Stomach (tissue), 4 donors: ENCODE measurements at regions not wholly inside any gene's neighbourhood (a gene's known extent, or its start where the extent isn't known, plus 50 kb on each side); places are given as distances from the start of the nearest gene placed in this dataset.

Experiments
- EP300 ChIP-seq: sonication (generic); formaldehyde crosslinking; IDR thresholded peaks from one replicate; pipeline ENCODE4 v1.6.1; 2017; ENCODE audit warnings: antibody characterized with exemption
- POLR2A ChIP-seq, 4 donors: fragments of 450-650 bp; IDR thresholded peaks; one replicate each; pipeline ENCODE4 v1.6.1; 2016; ENCODE audit warnings: antibody characterized with exemption in 4 of 4, control low read depth in 2 of 4, mild to moderate bottlenecking in 1 of 4, moderate library complexity in 1 of 4
- POLR2AphosphoS5 ChIP-seq, 3 donors: sonication (generic); formaldehyde crosslinking; IDR thresholded peaks; one replicate each; pipeline ENCODE4 v1.6.1; 2016; ENCODE audit warnings: antibody characterized with exemption in 3 of 3
- TF ChIP-seq, protein P1 (sequence below), 7 experiments: fragments of 450-650 bp in 4 of 7; fragments of 200-600 bp in 3 of 7; sonication (generic) in 3 of 7; IDR thresholded peaks; one replicate each; pipeline ENCODE4 v1.5.1; 2016 to 2019; ENCODE audit warnings: antibody characterized with exemption in 7 of 7, control low read depth in 2 of 7, mild to moderate bottlenecking in 1 of 7

DNA sequence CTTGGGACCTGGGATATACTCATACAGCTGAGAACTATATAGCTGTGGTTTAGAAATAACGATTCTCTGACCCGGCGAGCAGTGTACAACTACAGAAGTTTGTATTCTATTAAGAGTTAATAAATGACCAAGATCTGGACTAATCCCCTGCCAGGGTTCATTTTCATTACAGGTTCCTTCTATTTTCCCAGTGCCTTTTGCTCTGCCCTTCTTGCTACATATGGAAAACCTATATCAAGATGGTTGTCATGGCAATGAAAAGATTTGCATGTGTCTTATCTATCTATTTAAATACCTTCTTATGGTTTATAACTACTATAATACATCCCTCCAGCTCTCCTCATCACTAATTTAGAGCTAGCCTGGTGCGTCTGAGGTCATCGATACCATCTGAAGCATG lies 965.2 kb downstream of the BCL11A start:
- TF ChIP-seq, protein P1, sequence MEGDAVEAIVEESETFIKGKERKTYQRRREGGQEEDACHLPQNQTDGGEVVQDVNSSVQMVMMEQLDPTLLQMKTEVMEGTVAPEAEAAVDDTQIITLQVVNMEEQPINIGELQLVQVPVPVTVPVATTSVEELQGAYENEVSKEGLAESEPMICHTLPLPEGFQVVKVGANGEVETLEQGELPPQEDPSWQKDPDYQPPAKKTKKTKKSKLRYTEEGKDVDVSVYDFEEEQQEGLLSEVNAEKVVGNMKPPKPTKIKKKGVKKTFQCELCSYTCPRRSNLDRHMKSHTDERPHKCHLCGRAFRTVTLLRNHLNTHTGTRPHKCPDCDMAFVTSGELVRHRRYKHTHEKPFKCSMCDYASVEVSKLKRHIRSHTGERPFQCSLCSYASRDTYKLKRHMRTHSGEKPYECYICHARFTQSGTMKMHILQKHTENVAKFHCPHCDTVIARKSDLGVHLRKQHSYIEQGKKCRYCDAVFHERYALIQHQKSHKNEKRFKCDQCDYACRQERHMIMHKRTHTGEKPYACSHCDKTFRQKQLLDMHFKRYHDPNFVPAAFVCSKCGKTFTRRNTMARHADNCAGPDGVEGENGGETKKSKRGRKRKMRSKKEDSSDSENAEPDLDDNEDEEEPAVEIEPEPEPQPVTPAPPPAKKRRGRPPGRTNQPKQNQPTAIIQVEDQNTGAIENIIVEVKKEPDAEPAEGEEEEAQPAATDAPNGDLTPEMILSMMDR (IDR thresholded peaks at IDR 0.05), result no peak
- no peak for TF ChIP-seq POLR2A (IDR thresholded peaks at IDR 0.05)
- TF ChIP-seq POLR2AphosphoS5 (IDR thresholded peaks at IDR 0.05), result no peak
- no peak for TF ChIP-seq EP300
